ENCODE measurements at regions not wholly inside any gene's neighbourhood (a gene's known extent, or its start where the extent isn't known, plus 50 kb on each side); places are given as distances from the start of the nearest gene placed in this dataset.

- DNase-seq, result no peak
- intact Hi-C loops (cut with DNase I; ENCODE audit: low total_unique reads), result no loop called here
- H3K4me1 ChIP-seq, result no peaks in the 10 kb centered on the region
- H3K27me3 ChIP-seq, result no peaks in the 10 kb centered on the region
- H3K36me3 ChIP-seq (ENCODE audit: low read depth, missing control alignments), result no peaks in the 10 kb centered on the region
- no peak overlapping the region for H3K27ac ChIP-seq
- H3K9me3 ChIP-seq, result no peaks in the 10 kb centered on the region
- TF ChIP-seq POLR2A (IDR thresholded peaks at IDR 0.05), result no peak
- no peak for TF ChIP-seq CTCF (IDR thresholded peaks at IDR 0.05)
- H3K4me3 ChIP-seq, result no peak overlapping the region
- 84 to 91% methylated on average over 16 to 21 of the region's 21 CpGs for WGBS, 2 donors
Measured at GRCh38 chr22:44427611-44428470, 70.2 kb downstream of the RTL6 start.

GRCh38 chr22:44426981-44427380 is 71.1 kb downstream of the RTL6 start:
- Histone ChIP-seq H3K9me3 (no peaks in the 10 kb centered on the region), H3K4me1 (no peaks in the 10 kb centered on the region), H3K4me3 (no peak overlapping the region), H3K36me3 (ENCODE audit: low read depth, missing control alignments) (no peaks in the 10 kb centered on the region), H3K27me3 (no peaks in the 10 kb centered on the region), H3K27ac (no peak overlapping the region)
- 77 to 84% methylated on average over 11 of the region's 11 CpGs for WGBS, 2 donors
- intact Hi-C loops (cut with DNase I; ENCODE audit: low total_unique reads), result no loop called here
- TF ChIP-seq POLR2A (IDR thresholded peaks at IDR 0.05) (no peak), CTCF (IDR thresholded peaks at IDR 0.05) (no peak)
- DNase-seq, result no peak

GRCh38 chr22:44425694-44426045 is 72.4 kb downstream of the RTL6 start:
- TF ChIP-seq CTCF (IDR thresholded peaks at IDR 0.05) (no peak), POLR2A (IDR thresholded peaks at IDR 0.05) (no peak)

GRCh38 chr22:44424867-44425693 is 73.0 kb downstream of the RTL6 start:
- Histone ChIP-seq H3K36me3 (ENCODE audit: low read depth, missing control alignments) (no peaks in the 10 kb centered on the region), H3K4me1 (no peaks in the 10 kb centered on the region), H3K9me3 (no peaks in the 10 kb centered on the region), H3K27ac (no peak overlapping the region), H3K27me3 (no peaks in the 10 kb centered on the region), H3K4me3 (no peak overlapping the region)
- 75 to 86% methylated on average over 17 to 20 of the region's 20 CpGs for WGBS, 2 donors
- intact Hi-C loops (cut with DNase I; ENCODE audit: low total_unique reads), result no loop called here
- DNase-seq, result no peak
- TF ChIP-seq CTCF (IDR thresholded peaks at IDR 0.05), result no peak
- TF ChIP-seq POLR2A (IDR thresholded peaks at IDR 0.05), result no peak

More at GRCh38 chr22:44425694-44426045, 72.4 kb downstream of the RTL6 start:
- no peaks in the 10 kb centered on the region for H3K36me3 ChIP-seq (ENCODE audit: low read depth, missing control alignments)
- WGBS, 2 donors, result 83 to 86% methylated on average over 5 of the region's 5 CpGs
- DNase-seq, result no peak
- H3K27me3 ChIP-seq, result no peaks in the 10 kb centered on the region
- H3K9me3 ChIP-seq, result no peaks in the 10 kb centered on the region
- H3K4me3 ChIP-seq, result no peak overlapping the region
- intact Hi-C loops (cut with DNase I; ENCODE audit: low total_unique reads), result no loop called here
- H3K4me1 ChIP-seq, result no peaks in the 10 kb centered on the region
- H3K27ac ChIP-seq, result no peak overlapping the region
